KMS-11 (cell line): ENCODE measurements at regions not wholly inside any gene's neighbourhood (a gene's known extent, or its start where the extent isn't known, plus 50 kb on each side); places are given as distances from the start of the nearest gene placed in this dataset.
A peak's percentile ranks its signal among the peaks of the same experiment; 100 is the strongest.

Experiments
- H2AFZ ChIP-seq: fragments of 200-600 bp; sonication (generic); 2 replicates; pipeline ENCODE4 v1.6.1; 2016; ENCODE audit warnings: antibody characterized with exemption, mixed run types, low read depth
- H3K27ac ChIP-seq: fragments of 200-600 bp; sonication (generic); 2 replicates; pipeline ENCODE4 v1.6.1; 2016; ENCODE audit warnings: mild to moderate bottlenecking, mixed run types
- H3K27me3 ChIP-seq: fragments of 200-600 bp; sonication (generic); 2 replicates; pipeline ENCODE4 v1.6.1; 2017; ENCODE audit warnings: mild to moderate bottlenecking, low read depth, mixed run types, moderate library complexity; ENCODE audit not compliant: insufficient read depth
- H3K36me3 ChIP-seq: fragments of 200-600 bp; sonication (generic); 2 replicates; pipeline ENCODE4 v1.6.1; 2017; ENCODE audit warnings: mild to moderate bottlenecking, mixed run types; ENCODE audit not compliant: insufficient read depth
- H3K4me1 ChIP-seq: fragments of 200-600 bp; sonication (generic); 2 replicates; pipeline ENCODE4 v1.6.1; 2016; ENCODE audit warnings: mild to moderate bottlenecking, low read depth, mixed run types; ENCODE audit not compliant: poor library complexity, severe bottlenecking
- H3K4me2 ChIP-seq: fragments of 200-600 bp; sonication (generic); 2 replicates; pipeline ENCODE4 v1.7.0; 2016; ENCODE audit warnings: mild to moderate bottlenecking, mixed run types
- H3K4me3 ChIP-seq: fragments of 200-600 bp; sonication (generic); IDR thresholded peaks from 2 replicates; pipeline ENCODE4 v1.6.1; 2017; ENCODE audit warnings: low read depth, low read length, mixed read lengths; ENCODE audit not compliant: insufficient read depth
- H3K79me2 ChIP-seq: fragments of 200-600 bp; sonication (generic); 2 replicates; pipeline ENCODE4 v1.6.1; 2016; ENCODE audit warnings: low read depth, mixed run types; ENCODE audit not compliant: insufficient read depth
- H3K9ac ChIP-seq: fragments of 200-600 bp; sonication (generic); 2 replicates; pipeline ENCODE4 v1.6.1; 2016; ENCODE audit warnings: mild to moderate bottlenecking, mixed run types
- H4K20me1 ChIP-seq: fragments of 200-600 bp; sonication (generic); 2 replicates; pipeline ENCODE4 v1.6.1; 2016; ENCODE audit warnings: mild to moderate bottlenecking, mixed run types; ENCODE audit not compliant: insufficient read depth
- TF ChIP-seq, protein P1 (sequence below): fragments of 200-600 bp; sonication (generic); conservative IDR thresholded peaks from 2 replicates; pipeline ENCODE4 v1.6.1; 2017; ENCODE audit warnings: low read depth, mild to moderate bottlenecking, antibody characterized with exemption, low read length, moderate library complexity, mixed read lengths

DNA sequence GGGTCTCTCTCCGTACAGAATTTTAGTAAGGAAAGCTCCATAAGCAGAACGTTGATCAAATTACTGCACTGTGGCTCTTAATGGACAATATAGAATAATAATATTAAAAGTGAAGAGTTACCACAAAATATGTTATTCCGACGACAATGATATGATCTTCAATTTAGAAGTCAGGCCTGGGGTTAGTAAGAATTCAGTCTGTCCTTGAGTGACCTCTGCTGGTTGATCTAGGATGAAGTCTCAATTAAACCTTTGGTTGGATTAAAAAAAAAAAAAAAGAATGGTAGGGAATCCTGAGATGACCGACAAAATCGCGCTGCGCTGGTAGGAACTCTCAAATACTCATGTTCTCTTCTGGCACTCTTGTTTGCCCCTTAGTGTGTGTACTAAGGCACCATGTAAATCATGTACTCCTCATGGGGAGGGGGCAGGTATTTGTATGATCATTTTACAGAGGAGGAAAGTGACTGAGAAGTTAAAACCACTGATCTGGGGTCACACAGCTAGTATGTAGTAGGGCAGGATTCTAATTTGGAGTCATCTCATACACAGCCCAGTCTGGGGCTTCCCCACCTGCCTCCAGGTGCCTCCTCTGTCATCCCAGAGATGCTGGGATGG lies 161.3 kb upstream of the NPVF start:
- H3K36me3 ChIP-seq, result no peaks in the 10 kb centered on the region
- no peaks in the 10 kb centered on the region for H4K20me1 ChIP-seq
- no peak overlapping the region for H2AFZ ChIP-seq
- H3K9ac ChIP-seq, result no peak overlapping the region
- H3K4me2 ChIP-seq, result no peak overlapping the region
- TF ChIP-seq, protein P1, sequence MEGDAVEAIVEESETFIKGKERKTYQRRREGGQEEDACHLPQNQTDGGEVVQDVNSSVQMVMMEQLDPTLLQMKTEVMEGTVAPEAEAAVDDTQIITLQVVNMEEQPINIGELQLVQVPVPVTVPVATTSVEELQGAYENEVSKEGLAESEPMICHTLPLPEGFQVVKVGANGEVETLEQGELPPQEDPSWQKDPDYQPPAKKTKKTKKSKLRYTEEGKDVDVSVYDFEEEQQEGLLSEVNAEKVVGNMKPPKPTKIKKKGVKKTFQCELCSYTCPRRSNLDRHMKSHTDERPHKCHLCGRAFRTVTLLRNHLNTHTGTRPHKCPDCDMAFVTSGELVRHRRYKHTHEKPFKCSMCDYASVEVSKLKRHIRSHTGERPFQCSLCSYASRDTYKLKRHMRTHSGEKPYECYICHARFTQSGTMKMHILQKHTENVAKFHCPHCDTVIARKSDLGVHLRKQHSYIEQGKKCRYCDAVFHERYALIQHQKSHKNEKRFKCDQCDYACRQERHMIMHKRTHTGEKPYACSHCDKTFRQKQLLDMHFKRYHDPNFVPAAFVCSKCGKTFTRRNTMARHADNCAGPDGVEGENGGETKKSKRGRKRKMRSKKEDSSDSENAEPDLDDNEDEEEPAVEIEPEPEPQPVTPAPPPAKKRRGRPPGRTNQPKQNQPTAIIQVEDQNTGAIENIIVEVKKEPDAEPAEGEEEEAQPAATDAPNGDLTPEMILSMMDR, result peak; percentile 78
- no peaks in the 10 kb centered on the region for H3K27me3 ChIP-seq
- H3K4me1 ChIP-seq, result no peaks in the 10 kb centered on the region
- H3K79me2 ChIP-seq, result no peaks in the 10 kb centered on the region
- H3K27ac ChIP-seq, result no peak overlapping the region
- H3K4me3 ChIP-seq, result no peak overlapping the region

DNA sequence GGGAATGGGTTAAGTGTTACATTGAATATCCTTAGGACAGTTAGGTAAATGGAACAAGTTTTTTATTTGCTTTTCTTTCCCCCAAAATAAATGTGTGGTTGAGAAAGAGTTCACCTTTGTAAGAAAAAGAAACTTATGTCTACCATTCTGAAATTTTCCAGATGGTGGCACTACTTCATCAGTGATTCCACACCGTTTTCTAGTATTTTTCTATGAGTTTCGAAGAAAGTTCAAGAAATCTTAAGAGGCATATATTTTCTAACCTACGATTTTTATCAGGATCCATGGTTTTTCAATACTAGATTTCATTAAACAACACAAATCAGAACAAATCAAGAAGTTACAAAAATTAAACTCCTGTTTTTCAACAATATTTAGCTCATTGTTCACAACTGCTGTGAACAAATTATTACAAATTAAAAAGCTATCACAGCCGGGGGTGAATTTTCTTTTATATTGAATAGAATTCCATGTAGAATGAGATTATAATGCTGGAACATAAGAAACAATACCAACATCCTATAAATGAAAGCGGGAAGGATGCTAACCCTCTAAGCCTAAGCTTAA lies 163.1 kb upstream of the NPVF start:
- no peak overlapping the region for H3K27ac ChIP-seq
- no peaks in the 10 kb centered on the region for H3K79me2 ChIP-seq
- no peak overlapping the region for H3K9ac ChIP-seq
- no peaks in the 10 kb centered on the region for H4K20me1 ChIP-seq
- H3K4me1 ChIP-seq, result no peaks in the 10 kb centered on the region
- H2AFZ ChIP-seq, result no peak overlapping the region
- no peaks in the 10 kb centered on the region for H3K27me3 ChIP-seq
- no peak overlapping the region for H3K4me3 ChIP-seq
- no peaks in the 10 kb centered on the region for H3K36me3 ChIP-seq
- H3K4me2 ChIP-seq, result no peak overlapping the region
- TF ChIP-seq, protein P1, result peak; percentile 52

DNA sequence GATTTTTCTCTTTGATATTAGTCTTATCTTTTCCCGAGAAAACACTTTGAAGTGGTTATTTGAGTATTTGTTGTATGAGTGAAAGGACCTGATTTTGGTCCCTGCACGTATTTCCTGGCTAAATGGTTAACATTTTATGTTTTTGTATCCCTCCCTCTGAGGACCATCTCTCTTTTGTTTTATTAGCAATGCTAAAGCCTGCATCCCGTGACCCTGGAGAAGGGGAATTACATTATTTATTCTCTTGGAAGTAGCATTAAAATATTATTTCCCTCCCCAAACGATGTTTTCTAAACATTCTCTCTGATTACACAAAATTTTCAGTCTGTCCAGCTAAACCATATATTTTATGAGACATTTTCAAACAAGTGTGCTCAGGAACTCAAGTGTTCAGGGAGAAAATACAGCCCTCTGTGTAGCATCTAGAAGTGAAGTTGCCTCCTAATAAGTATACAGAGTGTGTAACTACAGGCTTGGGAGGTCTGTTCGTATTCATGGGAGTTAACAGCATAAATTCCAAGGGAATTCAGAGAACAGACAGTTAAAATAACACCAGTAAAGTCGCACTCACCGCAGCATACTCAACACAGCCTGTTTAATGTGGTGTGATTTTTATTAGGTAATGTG lies 163.8 kb upstream of the NPVF start:
- Histone ChIP-seq H3K4me1 (no peaks in the 10 kb centered on the region), H3K27me3 (no peaks in the 10 kb centered on the region), H3K4me3 (no peak overlapping the region), H3K27ac (no peak overlapping the region), H2AFZ (no peak overlapping the region), H3K9ac (no peak overlapping the region), H3K79me2 (no peaks in the 10 kb centered on the region), H3K36me3 (no peaks in the 10 kb centered on the region), H3K4me2 (no peak overlapping the region), H4K20me1 (no peaks in the 10 kb centered on the region)
- TF ChIP-seq, protein P1, result no peak

DNA sequence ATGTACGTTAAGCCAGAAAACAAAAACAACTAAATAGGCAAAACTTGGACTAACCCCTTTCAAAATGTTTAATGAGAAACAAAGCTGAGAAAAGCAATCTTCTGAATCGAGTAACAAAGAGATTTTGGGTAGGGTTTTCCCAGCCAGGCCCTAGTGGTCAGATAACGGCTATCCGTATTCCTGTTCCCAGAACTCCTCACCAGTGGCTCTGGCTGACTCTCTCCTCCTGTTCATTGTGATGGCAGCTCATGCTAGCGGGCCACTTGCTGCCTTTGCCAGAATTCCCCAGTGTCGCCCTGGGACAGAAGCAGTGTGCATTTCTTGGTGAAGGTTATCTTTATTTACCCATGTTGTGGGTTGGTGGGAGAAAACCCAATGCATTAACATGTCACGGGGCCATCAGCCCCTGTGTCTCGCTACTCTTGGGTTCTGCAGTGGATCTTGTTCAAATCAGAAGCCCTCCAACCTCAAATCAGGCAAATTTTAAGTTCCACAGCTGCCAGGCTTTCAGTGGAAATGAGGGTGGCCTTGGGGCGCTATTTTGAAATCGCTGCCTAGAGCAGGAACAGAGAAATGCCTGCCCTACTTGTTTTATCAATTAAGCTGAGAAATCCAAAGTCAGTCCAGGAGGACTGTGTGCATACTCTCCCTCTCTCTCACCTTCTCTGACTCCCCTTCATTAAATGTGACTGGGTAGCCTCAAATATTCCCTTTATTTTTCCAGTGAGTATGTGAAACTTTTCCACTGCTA lies 164.5 kb upstream of the NPVF start:
- Histone ChIP-seq H3K27ac (no peak overlapping the region), H3K4me2 (no peak overlapping the region), H3K27me3 (no peaks in the 10 kb centered on the region), H2AFZ (no peak overlapping the region), H4K20me1 (no peaks in the 10 kb centered on the region), H3K79me2 (no peaks in the 10 kb centered on the region), H3K36me3 (no peaks in the 10 kb centered on the region), H3K9ac (no peak overlapping the region), H3K4me3 (no peak overlapping the region), H3K4me1 (no peaks in the 10 kb centered on the region)
- TF ChIP-seq, protein P1, result no peak
